HG03025 (cell line): ENCODE measurements at regions not wholly inside any gene's neighbourhood (a gene's known extent, or its start where the extent isn't known, plus 50 kb on each side); places are given as distances from the start of the nearest gene placed in this dataset.

ENCODE experiments used
- ATAC-seq: cut with Tn5 transposase; IDR thresholded peaks from one replicate; pipeline ENCODE4 v1.9.1; 2021; ENCODE audit warnings: mild to moderate bottlenecking, moderate library complexity; ENCODE audit not compliant: unreplicated experiment, low FRiP score

GRCh38 chr7:110168010-110168409, 922.9 kb upstream of the LRRN3 start:
- no peak for ATAC-seq

GRCh38 chr7:110170841-110171240, 920.1 kb upstream of the LRRN3 start:
- ATAC-seq = no peak

- ATAC-seq = no peak
These were observed 913.5 kb upstream of the LRRN3 start for GRCh38 chr7:110177463-110177862.

- ATAC-seq = no peak
These were observed 911.9 kb upstream of the LRRN3 start for GRCh38 chr7:110179037-110179436.

- ATAC-seq = no peak
These were observed 909.2 kb upstream of the LRRN3 start for GRCh38 chr7:110181768-110182167.

GRCh38 chr7:110186334-110186733, 904.6 kb upstream of the LRRN3 start:
- no peak for ATAC-seq

- no peak for ATAC-seq
These were observed 902.9 kb upstream of the LRRN3 start for GRCh38 chr7:110187877-110188554.

- ATAC-seq = no peak
These were observed 886.4 kb upstream of the LRRN3 start for GRCh38 chr7:110204527-110204926.

GRCh38 chr7:110205899-110206298, 885.0 kb upstream of the LRRN3 start:
- ATAC-seq = no peak

- no peak for ATAC-seq
These were observed 881.0 kb upstream of the LRRN3 start for GRCh38 chr7:110209884-110210283.

GRCh38 chr7:110210941-110211608, 879.9 kb upstream of the LRRN3 start:
- no peak for ATAC-seq

GRCh38 chr7:110224643-110225042, 866.3 kb upstream of the LRRN3 start:
- ATAC-seq = no peak

- no peak for ATAC-seq
These were observed 844.8 kb upstream of the LRRN3 start for GRCh38 chr7:110246118-110246517.

GRCh38 chr7:110253093-110253492, 837.8 kb upstream of the LRRN3 start:
- no peak for ATAC-seq

GRCh38 chr7:110257673-110258072, 833.3 kb upstream of the LRRN3 start:
- ATAC-seq = no peak

- ATAC-seq = no peak
These were observed 828.7 kb upstream of the LRRN3 start for GRCh38 chr7:110262251-110262650.

GRCh38 chr7:110264288-110264687, 826.6 kb upstream of the LRRN3 start:
- ATAC-seq = no peak

- no peak for ATAC-seq
These were observed 809.6 kb upstream of the LRRN3 start for GRCh38 chr7:110281362-110281761.

GRCh38 chr7:110283056-110283455, 807.9 kb upstream of the LRRN3 start:
- no peak for ATAC-seq

GRCh38 chr7:110291430-110291829, 799.5 kb upstream of the LRRN3 start:
- ATAC-seq = no peak

GRCh38 chr7:110296321-110296720, 794.6 kb upstream of the LRRN3 start:
- ATAC-seq = no peak

GRCh38 chr7:110307776-110308175, 783.2 kb upstream of the LRRN3 start:
- no peak for ATAC-seq
